Vagina (tissue), 2 donors: ENCODE measurements at regions not wholly inside any gene's neighbourhood (a gene's known extent, or its start where the extent isn't known, plus 50 kb on each side); places are given as distances from the start of the nearest gene placed in this dataset.

ENCODE experiments used
- CTCF ChIP-seq, 3 experiments: fragments of 450-650 bp in 2 of 3; fragments of 200-600 bp in 1 of 3; sonication (generic) in 1 of 3; IDR thresholded peaks; one replicate each; pipeline ENCODE4 v1.5.1; 2017 to 2019; ENCODE audit warnings: antibody characterized with exemption in 3 of 3, mild to moderate bottlenecking in 2 of 3, moderate library complexity in 2 of 3
- POLR2A ChIP-seq, 2 donors: fragments of 450-650 bp; IDR thresholded peaks; one replicate each; pipeline ENCODE4 v1.6.1; 2017; ENCODE audit warnings: antibody characterized with exemption in 2 of 2, mild to moderate bottlenecking in 2 of 2, moderate library complexity in 2 of 2

- no peak for TF ChIP-seq POLR2A (IDR thresholded peaks at IDR 0.05)
- TF ChIP-seq CTCF (IDR thresholded peaks at IDR 0.05) = no peak
Observed at GRCh38 chr5:122517091-122517490, 205.1 kb downstream of the SNCAIP start.
